Vagina (tissue), 2 donors: ENCODE measurements at regions not wholly inside any gene's neighbourhood (a gene's known extent, or its start where the extent isn't known, plus 50 kb on each side); places are given as distances from the start of the nearest gene placed in this dataset.
A peak's percentile ranks its signal among the peaks of the same experiment; 100 is the strongest.

ENCODE experiments used
- CTCF ChIP-seq, 3 experiments: fragments of 450-650 bp in 2 of 3; fragments of 200-600 bp in 1 of 3; sonication (generic) in 1 of 3; IDR thresholded peaks; one replicate each; pipeline ENCODE4 v1.5.1; 2017 to 2019; ENCODE audit warnings: antibody characterized with exemption in 3 of 3, mild to moderate bottlenecking in 2 of 3, moderate library complexity in 2 of 3
- POLR2A ChIP-seq, 2 donors: fragments of 450-650 bp; IDR thresholded peaks; one replicate each; pipeline ENCODE4 v1.6.1; 2017; ENCODE audit warnings: antibody characterized with exemption in 2 of 2, mild to moderate bottlenecking in 2 of 2, moderate library complexity in 2 of 2
- POLR2AphosphoS5 ChIP-seq, 2 donors: sonication (generic); formaldehyde crosslinking; IDR thresholded peaks; one replicate each; pipeline ENCODE4 v1.9.0; 2017; ENCODE audit warnings: antibody characterized with exemption in 2 of 2, mild to moderate bottlenecking in 2 of 2, low read depth in 1 of 2; ENCODE audit not compliant: insufficient read depth in 1 of 2

DNA sequence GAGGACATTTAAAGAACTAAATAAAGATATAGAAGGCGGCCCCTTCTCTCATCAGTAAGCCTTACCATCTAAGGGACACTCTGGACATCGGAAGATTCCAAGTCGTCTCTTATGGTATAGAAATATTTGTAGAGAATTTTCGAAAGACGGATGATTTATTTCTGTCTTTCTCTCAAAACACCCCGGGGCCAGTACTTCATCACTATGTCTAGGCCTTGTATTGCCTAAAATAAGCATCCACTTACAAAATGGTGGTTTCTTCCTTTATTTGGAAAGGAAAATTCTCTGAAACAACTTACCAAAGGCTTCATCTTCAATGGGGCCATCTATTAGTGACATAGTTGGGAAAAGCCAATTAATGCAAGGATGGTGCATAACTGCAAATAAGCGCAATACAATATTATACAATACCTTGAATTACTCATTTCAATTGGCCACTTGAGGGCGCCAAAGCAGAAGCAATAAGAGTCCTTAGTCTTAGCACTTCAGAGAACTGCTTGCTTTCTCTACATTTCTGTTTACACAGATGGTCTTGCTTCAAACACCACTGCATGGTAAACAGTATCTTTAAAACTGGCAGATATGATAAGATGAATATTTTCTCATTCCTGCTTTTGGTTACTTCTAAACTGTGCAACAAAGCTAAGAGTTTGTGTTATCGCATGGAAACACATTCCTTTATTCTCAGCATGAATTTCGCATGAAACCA is 113.2 kb downstream of the VIP start:
- TF ChIP-seq CTCF (IDR thresholded peaks at IDR 0.05) (peak; percentile 47 to 50 (median 49)), POLR2A (IDR thresholded peaks at IDR 0.05) (no peak), POLR2AphosphoS5 (IDR thresholded peaks at IDR 0.05; ENCODE audit: insufficient read depth in 1 of 2, low read depth in 1 of 2) (no peak)
